Thyroid gland (tissue), 4 donors: ENCODE measurements at regions not wholly inside any gene's neighbourhood (a gene's known extent, or its start where the extent isn't known, plus 50 kb on each side); places are given as distances from the start of the nearest gene placed in this dataset.
A peak's percentile ranks its signal among the peaks of the same experiment; 100 is the strongest.

Experiments used
- DNase-seq, 2 donors: peaks; one replicate each; pipeline ENCODE4 v3.0.0-alpha.2; 2019
- H3K27ac ChIP-seq, 3 donors: fragments of 200-600 bp; sonication (generic); 1 replicate in 2 of 3; 2 replicates in 1 of 3; pipeline ENCODE4 v1.5.1; 2016 to 2019; ENCODE audit warnings: mild to moderate bottlenecking in 1 of 3, moderate library complexity in 1 of 3
- H3K27me3 ChIP-seq: fragments of 200-600 bp; sonication (generic); one replicate; pipeline ENCODE4 v1.5.1; 2019
- H3K36me3 ChIP-seq, 2 donors: fragments of 200-600 bp; sonication (generic); one replicate each; pipeline ENCODE4 v1.5.1; 2016 to 2019
- H3K4me1 ChIP-seq, 2 donors: fragments of 200-600 bp; sonication (generic); one replicate each; pipeline ENCODE4 v1.5.1; 2017 to 2019
- H3K4me3 ChIP-seq, 3 donors: fragments of 200-600 bp; sonication (generic); replicated peaks in 1 of 3; 1 replicate in 2 of 3; 2 replicates in 1 of 3; pipeline ENCODE4 v1.5.1; 2016; ENCODE audit warnings: mild to moderate bottlenecking in 1 of 3
- H3K9me3 ChIP-seq: fragments of 200-600 bp; sonication (generic); one replicate; pipeline ENCODE4 v1.5.1; 2017
- CTCF ChIP-seq, 6 experiments: fragments of 200-600 bp in 3 of 6; fragments of 450-650 bp in 3 of 6; sonication (generic) in 3 of 6; IDR thresholded peaks; one replicate each; pipeline ENCODE4 v1.5.1; 2016 to 2019; ENCODE audit warnings: antibody characterized with exemption in 6 of 6, mild to moderate bottlenecking in 2 of 6, inconsistent platforms in 1 of 6, moderate library complexity in 1 of 6
- POLR2A ChIP-seq, 2 donors: fragments of 450-650 bp; IDR thresholded peaks; one replicate each; pipeline ENCODE4 v1.6.1; 2017; ENCODE audit warnings: antibody characterized with exemption in 2 of 2, mild to moderate bottlenecking in 2 of 2, moderate library complexity in 1 of 2
- WGBS, 2 donors: methylation state at CpG; one replicate each; pipeline ENCODE4 v1.1.5; 2017; 5-methylcytosine and 5-hydroxymethylcytosine counted together
- intact Hi-C: fragments of 100-400 bp; cut with DNase I; formaldehyde crosslinking; loops from one replicate; pipeline ENCODE4 v1.15.1; 2023

- WGBS, 2 donors, result 95 to 96% methylated on average over 5 of the region's 5 CpGs
- Histone ChIP-seq H3K36me3 (no peaks in the 10 kb centered on the region), H3K4me1 (peaks cover 0 to 22% of the 10 kb centered on the region in 2 donors), H3K27ac (no peak overlapping the region), H3K4me3 (no peak overlapping the region), H3K9me3 (no peaks in the 10 kb centered on the region), H3K27me3 (no peaks in the 10 kb centered on the region)
- intact Hi-C loops, result no loop called here
- TF ChIP-seq POLR2A (IDR thresholded peaks at IDR 0.05) (no peak), CTCF (IDR thresholded peaks at IDR 0.05) (no peak)
- DNase-seq, result no peak
Observed at GRCh38 chr20:53837126-53837826, 233.1 kb downstream of the BCAS1 start.

- Histone ChIP-seq H3K4me3 (no peak overlapping the region), H3K36me3 (no peaks in the 10 kb centered on the region), H3K4me1 (peaks cover 9 to 30% of the 10 kb centered on the region in 2 donors), H3K9me3 (no peaks in the 10 kb centered on the region), H3K27me3 (no peaks in the 10 kb centered on the region), H3K27ac (no peak overlapping the region)
- no peak for TF ChIP-seq CTCF (IDR thresholded peaks at IDR 0.05)
- no peak for TF ChIP-seq POLR2A (IDR thresholded peaks at IDR 0.05)
- 61 to 68% methylated on average over 5 to 8 of the region's 8 CpGs for WGBS, 2 donors
- no peak for DNase-seq
- intact Hi-C loops, result no loop called here
Observed at GRCh38 chr20:53834749-53835148, 235.6 kb downstream of the BCAS1 start.

GRCh38 chr20:53834062-53834442 is 236.3 kb downstream of the BCAS1 start:
- peak in 1 of 2 donors; percentile 26 for DNase-seq
- no peaks in the 10 kb centered on the region for H3K9me3 ChIP-seq
- 82 to 84% methylated on average over 3 of the region's 3 CpGs for WGBS, 2 donors
- no peak overlapping the region for H3K27ac ChIP-seq
- peaks cover 14 to 30% of the 10 kb centered on the region in 2 donors for H3K4me1 ChIP-seq
- H3K36me3 ChIP-seq, result no peaks in the 10 kb centered on the region
- no peak overlapping the region for H3K4me3 ChIP-seq
- no peaks in the 10 kb centered on the region for H3K27me3 ChIP-seq
- TF ChIP-seq POLR2A (IDR thresholded peaks at IDR 0.05) (no peak), CTCF (IDR thresholded peaks at IDR 0.05) (no peak)
- intact Hi-C loops, result no loop called here

GRCh38 chr20:53833333-53834061 is 236.9 kb downstream of the BCAS1 start:
- Histone ChIP-seq H3K4me1 (peaks cover 19 to 36% of the 10 kb centered on the region in 2 donors), H3K9me3 (no peaks in the 10 kb centered on the region), H3K27ac (no peak overlapping the region), H3K27me3 (no peaks in the 10 kb centered on the region), H3K36me3 (no peaks in the 10 kb centered on the region), H3K4me3 (no peak overlapping the region)
- no peak for DNase-seq
- TF ChIP-seq CTCF (IDR thresholded peaks at IDR 0.05) (no peak), POLR2A (IDR thresholded peaks at IDR 0.05) (no peak)
- WGBS, 2 donors, result 80 to 91% methylated on average over 10 of the region's 10 CpGs
- intact Hi-C loops, result no loop called here

GRCh38 chr20:53832499-53832898 is 237.9 kb downstream of the BCAS1 start:
- intact Hi-C loops, result no loop called here
- H3K4me3 ChIP-seq, result no peak overlapping the region
- no peak for DNase-seq
- H3K27ac ChIP-seq, result no peak overlapping the region
- H3K36me3 ChIP-seq, result no peaks in the 10 kb centered on the region
- 97 to 98% methylated on average over 7 of the region's 7 CpGs for WGBS, 2 donors
- no peaks in the 10 kb centered on the region for H3K9me3 ChIP-seq
- H3K4me1 ChIP-seq, result peaks cover 26 to 46% of the 10 kb centered on the region in 2 donors
- TF ChIP-seq POLR2A (IDR thresholded peaks at IDR 0.05) (no peak), CTCF (IDR thresholded peaks at IDR 0.05) (no peak)
- no peaks in the 10 kb centered on the region for H3K27me3 ChIP-seq
